ENCODE measurements at regions not wholly inside any gene's neighbourhood (a gene's known extent, or its start where the extent isn't known, plus 50 kb on each side); places are given as distances from the start of the nearest gene placed in this dataset.

GRCh38 chr4:98781641-98782357, 123.4 kb upstream of the TSPAN5 start:
- no peaks in the 10 kb centered on the region for H3K9me3 Mint-ChIP-seq (ENCODE audit: unreplicated experiment)
- no peak overlapping the region for H3K27ac Mint-ChIP-seq (ENCODE audit: unreplicated experiment)
- no peak for DNase-seq
- no peaks in the 10 kb centered on the region for H3K27me3 Mint-ChIP-seq (ENCODE audit: unreplicated experiment)
- TF ChIP-seq CTCF (IDR thresholded peaks at IDR 0.05; ENCODE audit: partially characterized antibody, unreplicated experiment) = no peak
- H3K4me3 Mint-ChIP-seq (ENCODE audit: unreplicated experiment) = no peak overlapping the region
- H3K36me3 Mint-ChIP-seq (ENCODE audit: unreplicated experiment) = no peaks in the 10 kb centered on the region
- H3K4me1 Mint-ChIP-seq (ENCODE audit: low read depth, unreplicated experiment) = peaks cover 1% of the 10 kb centered on the region

- Mint-ChIP-seq H3K27ac (ENCODE audit: unreplicated experiment) (no peak overlapping the region), H3K36me3 (ENCODE audit: unreplicated experiment) (no peaks in the 10 kb centered on the region), H3K27me3 (ENCODE audit: unreplicated experiment) (no peaks in the 10 kb centered on the region), H3K4me3 (ENCODE audit: unreplicated experiment) (no peak overlapping the region), H3K4me1 (ENCODE audit: low read depth, unreplicated experiment) (peaks cover 1% of the 10 kb centered on the region), H3K9me3 (ENCODE audit: unreplicated experiment) (no peaks in the 10 kb centered on the region)
- DNase-seq = no peak
- no peak for TF ChIP-seq CTCF (IDR thresholded peaks at IDR 0.05; ENCODE audit: partially characterized antibody, unreplicated experiment)
These were observed 122.5 kb upstream of the TSPAN5 start for GRCh38 chr4:98780926-98781325.

- TF ChIP-seq CTCF (IDR thresholded peaks at IDR 0.05; ENCODE audit: partially characterized antibody, unreplicated experiment) = no peak
- no peak for DNase-seq
- H3K36me3 Mint-ChIP-seq (ENCODE audit: unreplicated experiment) = no peaks in the 10 kb centered on the region
- H3K27me3 Mint-ChIP-seq (ENCODE audit: unreplicated experiment) = no peaks in the 10 kb centered on the region
- no peak overlapping the region for H3K27ac Mint-ChIP-seq (ENCODE audit: unreplicated experiment)
- H3K4me3 Mint-ChIP-seq (ENCODE audit: unreplicated experiment) = no peak overlapping the region
- H3K4me1 Mint-ChIP-seq (ENCODE audit: low read depth, unreplicated experiment) = peaks cover 1% of the 10 kb centered on the region
- H3K9me3 Mint-ChIP-seq (ENCODE audit: unreplicated experiment) = no peaks in the 10 kb centered on the region
These were observed 120.7 kb upstream of the TSPAN5 start for GRCh38 chr4:98779088-98779487.

- H3K27ac Mint-ChIP-seq (ENCODE audit: unreplicated experiment) = no peak overlapping the region
- DNase-seq = no peak
- peaks cover 1% of the 10 kb centered on the region for H3K4me1 Mint-ChIP-seq (ENCODE audit: low read depth, unreplicated experiment)
- no peak for TF ChIP-seq CTCF (IDR thresholded peaks at IDR 0.05; ENCODE audit: partially characterized antibody, unreplicated experiment)
- H3K36me3 Mint-ChIP-seq (ENCODE audit: unreplicated experiment) = no peaks in the 10 kb centered on the region
- no peaks in the 10 kb centered on the region for H3K9me3 Mint-ChIP-seq (ENCODE audit: unreplicated experiment)
- H3K4me3 Mint-ChIP-seq (ENCODE audit: unreplicated experiment) = no peak overlapping the region
- no peaks in the 10 kb centered on the region for H3K27me3 Mint-ChIP-seq (ENCODE audit: unreplicated experiment)
These were observed 119.8 kb upstream of the TSPAN5 start for GRCh38 chr4:98778206-98778605.

- no peak overlapping the region for H3K27ac Mint-ChIP-seq (ENCODE audit: unreplicated experiment)
- no peak overlapping the region for H3K4me3 Mint-ChIP-seq (ENCODE audit: unreplicated experiment)
- no peaks in the 10 kb centered on the region for H3K36me3 Mint-ChIP-seq (ENCODE audit: unreplicated experiment)
- no peak for TF ChIP-seq CTCF (IDR thresholded peaks at IDR 0.05; ENCODE audit: partially characterized antibody, unreplicated experiment)
- H3K4me1 Mint-ChIP-seq (ENCODE audit: low read depth, unreplicated experiment) = no peaks in the 10 kb centered on the region
- H3K9me3 Mint-ChIP-seq (ENCODE audit: unreplicated experiment) = no peaks in the 10 kb centered on the region
- H3K27me3 Mint-ChIP-seq (ENCODE audit: unreplicated experiment) = no peaks in the 10 kb centered on the region
- no peak for DNase-seq
These were observed 117.3 kb upstream of the TSPAN5 start for GRCh38 chr4:98775672-98776071.

Measured in glutamatergic neuron (in vitro differentiated cells).